ENCODE measurements at regions not wholly inside any gene's neighbourhood (a gene's known extent, or its start where the extent isn't known, plus 50 kb on each side); places are given as distances from the start of the nearest gene placed in this dataset.

GRCh38 chr12:90619943-90620342 is 335.0 kb downstream of the CCER1 start:
- DNase-seq: no peak
- Histone ChIP-seq H3K27ac (no peak overlapping the region), H3K4me3 (no peak overlapping the region), H3K9me3 (no peaks in the 10 kb centered on the region), H3K4me1 (no peaks in the 10 kb centered on the region), H3K36me3 (no peaks in the 10 kb centered on the region), H3K27me3 (no peaks in the 10 kb centered on the region), H3K9ac (ENCODE audit: low read depth in 2 of 2, low read length in 2 of 2) (no peak overlapping the region)
- intact Hi-C loops (cut with DNase I): no loop called here
- no peak for TF ChIP-seq CTCF (IDR thresholded peaks at IDR 0.05)

- no peak overlapping the region for H3K9ac ChIP-seq (ENCODE audit: low read depth in 2 of 2, low read length in 2 of 2)
- H3K4me3 ChIP-seq: no peak overlapping the region
- no peaks in the 10 kb centered on the region for H3K27me3 ChIP-seq
- H3K27ac ChIP-seq: no peak overlapping the region
- H3K36me3 ChIP-seq: no peaks in the 10 kb centered on the region
- H3K9me3 ChIP-seq: no peaks in the 10 kb centered on the region
- no peaks in the 10 kb centered on the region for H3K4me1 ChIP-seq
- DNase-seq: no peak
- intact Hi-C loops (cut with DNase I): no loop called here
- no peak for TF ChIP-seq CTCF (IDR thresholded peaks at IDR 0.05)
These were observed 336.4 kb downstream of the CCER1 start for GRCh38 chr12:90618586-90618985.

- Histone ChIP-seq H3K4me3 (no peak overlapping the region), H3K27me3 (no peaks in the 10 kb centered on the region), H3K4me1 (no peaks in the 10 kb centered on the region), H3K36me3 (no peaks in the 10 kb centered on the region), H3K9ac (ENCODE audit: low read depth in 2 of 2, low read length in 2 of 2) (no peak overlapping the region), H3K9me3 (no peaks in the 10 kb centered on the region), H3K27ac (no peak overlapping the region)
- DNase-seq: no peak
- no peak for TF ChIP-seq CTCF (IDR thresholded peaks at IDR 0.05)
- intact Hi-C loops (cut with DNase I): no loop called here
These were observed 343.1 kb downstream of the CCER1 start for GRCh38 chr12:90611891-90612290.

GRCh38 chr12:90611048-90611447 is 343.9 kb downstream of the CCER1 start:
- Histone ChIP-seq H3K4me1 (no peaks in the 10 kb centered on the region), H3K27me3 (no peaks in the 10 kb centered on the region), H3K36me3 (no peaks in the 10 kb centered on the region), H3K27ac (no peak overlapping the region), H3K4me3 (no peak overlapping the region), H3K9me3 (no peaks in the 10 kb centered on the region), H3K9ac (ENCODE audit: low read depth in 2 of 2, low read length in 2 of 2) (no peak overlapping the region)
- intact Hi-C loops (cut with DNase I): no loop called here
- DNase-seq: no peak
- no peak for TF ChIP-seq CTCF (IDR thresholded peaks at IDR 0.05)

- DNase-seq: no peak
- H3K4me3 ChIP-seq: no peak overlapping the region
- no peak overlapping the region for H3K9ac ChIP-seq (ENCODE audit: low read depth in 2 of 2, low read length in 2 of 2)
- no peaks in the 10 kb centered on the region for H3K27me3 ChIP-seq
- intact Hi-C loops (cut with DNase I): no loop called here
- no peaks in the 10 kb centered on the region for H3K9me3 ChIP-seq
- no peak overlapping the region for H3K27ac ChIP-seq
- H3K4me1 ChIP-seq: no peaks in the 10 kb centered on the region
- TF ChIP-seq CTCF (IDR thresholded peaks at IDR 0.05): no peak
- no peaks in the 10 kb centered on the region for H3K36me3 ChIP-seq
These were observed 361.2 kb downstream of the CCER1 start for GRCh38 chr12:90593596-90594295.

Data from colonic mucosa (tissue), 4 donors.